Astrocyte of the spinal cord (primary cell): ENCODE measurements at regions not wholly inside any gene's neighbourhood (a gene's known extent, or its start where the extent isn't known, plus 50 kb on each side); places are given as distances from the start of the nearest gene placed in this dataset.

Experiments
- DNase-seq: peaks from one replicate; pipeline ENCODE4 v3.0.0; 2011; ENCODE audit warnings: low read depth, low spot score
- H3K4me3 ChIP-seq: 2 replicates; pipeline ENCODE4 v1.5.1; 2011; ENCODE audit warnings: low read depth, mild to moderate bottlenecking, low read length, moderate library complexity
- in situ Hi-C: cut with HindIII; loops from 2 replicates; pipeline ENCODE4 v1.10.0; 2017; ENCODE audit warnings: low sequenced_read_pairs
- TF ChIP-seq, protein P1 (sequence below): IDR thresholded peaks from 2 replicates; pipeline ENCODE4 v1.5.1; 2012; ENCODE audit warnings: low read depth, mild to moderate bottlenecking, low read length, inconsistent platforms

GRCh38 chr2:21452678-21453077 lies 328.9 kb downstream of the TDRD15 start:
- no peak overlapping the region for H3K4me3 ChIP-seq
- TF ChIP-seq, protein P1, sequence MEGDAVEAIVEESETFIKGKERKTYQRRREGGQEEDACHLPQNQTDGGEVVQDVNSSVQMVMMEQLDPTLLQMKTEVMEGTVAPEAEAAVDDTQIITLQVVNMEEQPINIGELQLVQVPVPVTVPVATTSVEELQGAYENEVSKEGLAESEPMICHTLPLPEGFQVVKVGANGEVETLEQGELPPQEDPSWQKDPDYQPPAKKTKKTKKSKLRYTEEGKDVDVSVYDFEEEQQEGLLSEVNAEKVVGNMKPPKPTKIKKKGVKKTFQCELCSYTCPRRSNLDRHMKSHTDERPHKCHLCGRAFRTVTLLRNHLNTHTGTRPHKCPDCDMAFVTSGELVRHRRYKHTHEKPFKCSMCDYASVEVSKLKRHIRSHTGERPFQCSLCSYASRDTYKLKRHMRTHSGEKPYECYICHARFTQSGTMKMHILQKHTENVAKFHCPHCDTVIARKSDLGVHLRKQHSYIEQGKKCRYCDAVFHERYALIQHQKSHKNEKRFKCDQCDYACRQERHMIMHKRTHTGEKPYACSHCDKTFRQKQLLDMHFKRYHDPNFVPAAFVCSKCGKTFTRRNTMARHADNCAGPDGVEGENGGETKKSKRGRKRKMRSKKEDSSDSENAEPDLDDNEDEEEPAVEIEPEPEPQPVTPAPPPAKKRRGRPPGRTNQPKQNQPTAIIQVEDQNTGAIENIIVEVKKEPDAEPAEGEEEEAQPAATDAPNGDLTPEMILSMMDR = no peak
- in situ Hi-C loops = no loop called here
- DNase-seq = no peak

- H3K4me3 ChIP-seq = no peak overlapping the region
- DNase-seq = no peak
- TF ChIP-seq, protein P1 = no peak
- in situ Hi-C loops = no loop called here
These were observed 330.1 kb downstream of the TDRD15 start for GRCh38 chr2:21453723-21454450.

DNA sequence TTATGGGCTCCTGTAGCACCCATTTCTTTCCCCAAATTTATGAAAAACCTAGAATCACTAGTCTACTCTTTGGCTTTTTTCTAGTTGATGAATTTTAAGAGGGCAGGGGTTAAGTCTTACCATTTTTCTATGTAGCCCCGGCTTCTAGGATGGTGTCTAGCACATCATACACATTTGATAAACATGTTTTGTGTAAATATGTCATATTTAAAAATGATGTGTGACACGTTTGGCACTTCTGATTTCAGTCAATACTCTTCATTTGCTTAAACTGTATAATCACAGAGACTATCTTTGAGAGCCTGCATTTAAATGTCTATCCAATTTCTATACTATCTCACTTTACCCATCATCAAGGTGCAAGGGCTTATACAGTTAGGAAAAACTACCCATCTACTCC lies 331.1 kb downstream of the TDRD15 start:
- H3K4me3 ChIP-seq = no peak overlapping the region
- no peak for DNase-seq
- TF ChIP-seq, protein P1 = no peak
- in situ Hi-C loops = no loop called here

GRCh38 chr2:21461754-21462240 lies 338.0 kb downstream of the TDRD15 start:
- in situ Hi-C loops = no loop called here
- DNase-seq = no peak
- TF ChIP-seq, protein P1 = no peak
- H3K4me3 ChIP-seq = no peak overlapping the region

- no peak overlapping the region for H3K4me3 ChIP-seq
- TF ChIP-seq, protein P1 = no peak
- in situ Hi-C loops = no loop called here
- DNase-seq = no peak
These were observed 342.7 kb downstream of the TDRD15 start for GRCh38 chr2:21466341-21466927.

DNA sequence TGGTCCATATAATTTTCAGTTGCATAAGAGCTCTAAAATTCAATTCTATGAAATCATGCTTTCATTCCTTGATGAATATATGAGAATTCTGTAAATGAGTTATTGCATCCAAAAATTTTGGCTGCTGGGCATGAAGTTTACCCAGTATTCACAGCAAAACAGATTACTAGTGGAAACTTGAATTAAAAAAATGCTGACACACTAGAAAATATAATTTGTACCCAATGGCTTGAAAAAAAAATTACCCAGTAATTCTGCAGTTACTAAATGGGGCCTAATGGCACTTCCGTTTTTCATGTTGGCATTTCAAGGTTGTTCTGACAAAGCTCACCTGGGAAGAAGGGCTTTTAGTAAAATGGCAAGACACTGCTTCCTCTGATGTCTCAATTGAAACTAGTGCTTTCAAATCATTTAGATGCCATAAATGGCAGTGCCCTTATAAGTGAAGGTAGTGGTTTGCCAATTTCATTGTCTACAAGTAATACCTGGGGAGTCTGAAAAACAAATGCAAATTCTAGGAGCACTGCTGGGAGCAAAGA lies 343.6 kb downstream of the TDRD15 start:
- H3K4me3 ChIP-seq = no peak overlapping the region
- TF ChIP-seq, protein P1 = no peak
- no peak for DNase-seq
- in situ Hi-C loops = no loop called here
